RWPE2 (cell line): ENCODE measurements at regions not wholly inside any gene's neighbourhood (a gene's known extent, or its start where the extent isn't known, plus 50 kb on each side); places are given as distances from the start of the nearest gene placed in this dataset.

ENCODE experiments used
- ATAC-seq: fragments of 200-7000 bp; cut with Tn5 transposase; 3 replicates; pipeline ENCODE4 v1.9.1; 2021; ENCODE audit warnings: low read depth
- DNase-seq: peaks from one replicate; pipeline ENCODE4 v3.0.0-alpha.2; 2020; ENCODE audit warnings: low spot score
- H3K27ac ChIP-seq: fragments of 450-650 bp; 2 replicates; pipeline ENCODE4 v1.5.1; 2017; ENCODE audit warnings: mild to moderate bottlenecking; ENCODE audit not compliant: poor library complexity, severe bottlenecking
- H3K27me3 ChIP-seq: fragments of 250-450 bp; sonication (Bioruptor Pico); 2 replicates; pipeline ENCODE4 v1.5.1; 2021; ENCODE audit warnings: mild to moderate bottlenecking, moderate library complexity; ENCODE audit not compliant: insufficient read depth, poor library complexity, severe bottlenecking
- H3K36me3 ChIP-seq: fragments of 250-450 bp; sonication (Bioruptor Pico); 2 replicates; pipeline ENCODE4 v1.5.1; 2020; ENCODE audit warnings: low read depth, mild to moderate bottlenecking, moderate library complexity
- H3K4me1 ChIP-seq: fragments of 250-450 bp; sonication (Bioruptor Pico); 2 replicates; pipeline ENCODE4 v1.5.1; 2021; ENCODE audit warnings: mild to moderate bottlenecking, moderate library complexity; ENCODE audit not compliant: insufficient read depth, poor library complexity, severe bottlenecking
- H3K4me3 ChIP-seq: fragments of 250-450 bp; sonication (Bioruptor Pico); 2 replicates; pipeline ENCODE4 v1.5.1; 2021; ENCODE audit warnings: mild to moderate bottlenecking, moderate library complexity; ENCODE audit not compliant: severe bottlenecking
- H3K9me3 ChIP-seq: fragments of 250-450 bp; sonication (Bioruptor Pico); 2 replicates; pipeline ENCODE4 v1.5.1; 2021; ENCODE audit warnings: mild to moderate bottlenecking, moderate library complexity; ENCODE audit not compliant: severe bottlenecking
- CTCF ChIP-seq: fragments of 450-650 bp; IDR thresholded peaks from one replicate; pipeline ENCODE4 v1.5.1; 2017; ENCODE audit warnings: mild to moderate bottlenecking, moderate library complexity; ENCODE audit not compliant: poor library complexity, severe bottlenecking

DNA sequence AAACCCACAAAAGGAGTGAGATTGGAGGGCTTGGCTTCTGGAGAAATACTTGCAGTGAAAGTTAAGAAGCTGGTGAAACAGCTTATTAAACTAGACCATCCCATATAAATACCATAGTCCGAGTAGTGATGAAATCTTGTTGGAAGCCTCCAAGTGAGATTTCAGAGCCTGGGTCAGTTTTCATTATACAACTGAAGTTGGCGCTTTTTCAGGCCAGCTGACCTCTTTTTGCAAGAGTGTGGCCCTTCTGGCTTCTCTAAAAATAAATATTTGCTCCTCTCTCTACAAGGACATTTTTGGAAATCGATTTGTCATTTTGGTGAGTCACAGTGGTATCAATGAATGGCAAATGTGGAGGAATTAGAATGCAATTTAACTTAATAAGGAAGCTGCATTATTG, 51.2 kb upstream of the THRB start:
- H3K4me1 ChIP-seq = no peaks in the 10 kb centered on the region
- no peaks in the 10 kb centered on the region for H3K27me3 ChIP-seq
- no peak overlapping the region for H3K27ac ChIP-seq
- no peaks in the 10 kb centered on the region for H3K36me3 ChIP-seq
- H3K9me3 ChIP-seq = no peaks in the 10 kb centered on the region
- H3K4me3 ChIP-seq = no peak overlapping the region
- DNase-seq (no peak), ATAC-seq (no peak)
- no peak for TF ChIP-seq CTCF

DNA sequence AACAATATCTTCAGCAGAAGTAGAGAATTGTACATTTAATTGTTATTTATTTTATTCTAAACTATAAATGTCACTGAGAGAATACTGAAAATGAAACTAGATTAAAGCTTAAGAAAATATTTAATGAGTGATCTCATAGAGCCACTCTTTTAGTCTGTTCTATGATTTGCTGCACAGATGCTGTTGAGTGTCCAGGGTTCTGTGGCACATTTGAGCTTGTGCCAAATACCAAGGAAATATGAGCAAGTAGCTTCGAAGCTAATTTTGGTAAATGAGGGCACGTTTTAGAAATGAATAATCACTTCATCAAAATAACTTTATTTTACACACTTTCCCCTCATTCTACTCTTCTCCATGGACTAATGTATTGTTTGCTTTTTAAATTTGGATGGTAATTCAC, 53.6 kb upstream of the THRB start:
- H3K36me3 ChIP-seq = no peaks in the 10 kb centered on the region
- H3K27ac ChIP-seq = no peak overlapping the region
- no peak overlapping the region for H3K4me3 ChIP-seq
- H3K27me3 ChIP-seq = no peaks in the 10 kb centered on the region
- H3K9me3 ChIP-seq = no peaks in the 10 kb centered on the region
- no peak for TF ChIP-seq CTCF
- no peaks in the 10 kb centered on the region for H3K4me1 ChIP-seq
- DNase-seq (no peak), ATAC-seq (no peak)

DNA sequence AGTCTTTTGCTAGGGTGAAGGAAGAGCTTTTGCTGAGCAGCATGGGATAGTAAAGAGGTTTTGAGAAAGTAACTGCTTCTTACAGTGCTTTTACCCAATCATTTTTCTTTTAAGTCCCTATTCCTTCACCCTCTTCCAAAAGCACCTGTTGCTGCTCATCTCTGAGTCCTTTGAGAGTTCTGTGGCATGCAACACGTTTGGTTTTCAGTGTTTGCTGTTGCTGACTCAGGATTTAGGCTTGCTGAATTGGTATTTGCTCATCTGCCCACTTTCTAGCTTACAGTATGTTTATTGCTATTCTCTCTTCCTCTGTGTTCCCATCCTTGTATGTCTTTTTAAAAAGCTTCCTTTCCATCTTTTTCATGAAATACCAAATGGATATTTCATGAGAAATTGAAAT, 55.9 kb upstream of the THRB start:
- DNase-seq = no peak
- no peaks in the 10 kb centered on the region for H3K36me3 ChIP-seq
- H3K27me3 ChIP-seq = no peaks in the 10 kb centered on the region
- H3K4me1 ChIP-seq = no peaks in the 10 kb centered on the region
- H3K27ac ChIP-seq = no peak overlapping the region
- no peak for TF ChIP-seq CTCF
- no peak overlapping the region for H3K4me3 ChIP-seq
- no peaks in the 10 kb centered on the region for H3K9me3 ChIP-seq
- no peak for ATAC-seq

DNA sequence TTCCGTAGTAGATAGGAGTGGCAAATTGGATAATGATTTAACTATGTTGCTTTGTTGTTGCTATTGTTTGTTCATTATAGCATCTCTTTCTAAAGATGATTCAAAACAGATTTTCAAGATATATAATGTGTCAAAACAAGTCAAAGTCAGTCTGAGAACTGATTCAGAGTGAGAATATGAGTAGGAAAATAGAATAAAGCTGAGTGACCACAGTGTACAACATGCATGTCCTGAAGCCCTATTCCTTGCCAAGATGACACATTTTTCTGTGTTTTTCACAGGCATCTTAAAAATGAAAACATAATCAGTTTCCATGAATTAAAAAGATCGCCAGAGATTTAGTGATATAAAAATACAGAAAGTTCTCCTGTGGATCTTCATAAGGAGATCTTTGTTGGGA, 57.0 kb upstream of the THRB start:
- no peaks in the 10 kb centered on the region for H3K4me1 ChIP-seq
- TF ChIP-seq CTCF = no peak
- no peaks in the 10 kb centered on the region for H3K36me3 ChIP-seq
- no peak overlapping the region for H3K4me3 ChIP-seq
- ATAC-seq = no peak
- no peak for DNase-seq
- no peaks in the 10 kb centered on the region for H3K27me3 ChIP-seq
- no peak overlapping the region for H3K27ac ChIP-seq
- no peaks in the 10 kb centered on the region for H3K9me3 ChIP-seq

DNA sequence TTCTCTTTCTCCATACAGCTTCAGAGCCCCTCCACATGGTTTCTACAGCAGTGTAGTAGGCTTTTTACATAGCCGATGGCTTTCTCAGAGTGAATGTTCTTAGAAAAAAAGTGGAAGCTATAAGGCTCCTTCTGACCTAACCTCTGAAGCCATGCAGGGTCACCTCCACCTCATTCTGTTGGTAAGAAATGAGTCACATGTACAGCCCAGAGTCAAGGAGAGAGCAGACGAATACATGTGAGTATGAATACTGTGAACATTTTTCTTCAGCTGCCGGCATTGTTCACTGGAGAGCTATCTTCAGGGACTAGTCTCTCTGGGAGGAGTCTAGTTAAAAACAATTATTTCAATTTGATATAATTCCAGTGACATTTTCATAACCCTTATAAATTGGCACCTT, 68.2 kb upstream of the THRB start:
- Histone ChIP-seq H3K36me3 (no peaks in the 10 kb centered on the region), H3K4me3 (no peak overlapping the region), H3K9me3 (peaks cover 2% of the 10 kb centered on the region), H3K27ac (no peak overlapping the region), H3K27me3 (no peaks in the 10 kb centered on the region), H3K4me1 (no peaks in the 10 kb centered on the region)
- ATAC-seq = no peak
- DNase-seq = no peak
- no peak for TF ChIP-seq CTCF
